Gastrocnemius medialis (tissue), 4 donors: ENCODE measurements at regions not wholly inside any gene's neighbourhood (a gene's known extent, or its start where the extent isn't known, plus 50 kb on each side); places are given as distances from the start of the nearest gene placed in this dataset.

ENCODE experiments used
- POLR2A ChIP-seq, 2 donors: fragments of 450-650 bp; IDR thresholded peaks; one replicate each; pipeline ENCODE4 v1.6.1; 2017; ENCODE audit warnings: antibody characterized with exemption in 2 of 2, mild to moderate bottlenecking in 2 of 2, moderate library complexity in 2 of 2
- TF ChIP-seq, protein P1 (sequence below), 5 experiments: fragments of 450-650 bp in 3 of 5; fragments of 200-600 bp in 2 of 5; sonication (generic) in 2 of 5; IDR thresholded peaks in 4 of 5; conservative IDR thresholded peaks in 1 of 5; 1 replicate in 4 of 5; 2 replicates in 1 of 5; pipeline ENCODE4 v1.5.1; 2016 to 2019; ENCODE audit warnings: antibody characterized with exemption in 5 of 5, mild to moderate bottlenecking in 3 of 5, moderate library complexity in 3 of 5

DNA sequence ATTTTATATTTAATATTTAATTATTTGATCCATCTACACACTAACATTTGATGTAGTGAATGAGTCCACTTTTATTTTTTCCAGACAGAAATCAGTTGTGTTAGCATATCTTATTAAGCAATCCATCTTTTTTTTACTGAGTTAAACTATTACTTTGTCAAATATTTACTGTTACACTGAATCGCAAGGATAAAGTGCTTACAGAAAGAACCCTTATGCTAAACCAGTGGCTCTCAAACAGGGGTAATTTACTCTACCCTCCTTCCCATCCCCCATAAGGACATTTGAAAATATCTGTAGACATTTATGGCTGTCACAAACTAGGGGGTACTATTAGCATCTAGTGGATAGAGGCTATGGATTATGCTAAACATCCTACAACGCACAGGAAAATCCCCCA is 508.2 kb downstream of the C12orf50 start:
- TF ChIP-seq, protein P1, sequence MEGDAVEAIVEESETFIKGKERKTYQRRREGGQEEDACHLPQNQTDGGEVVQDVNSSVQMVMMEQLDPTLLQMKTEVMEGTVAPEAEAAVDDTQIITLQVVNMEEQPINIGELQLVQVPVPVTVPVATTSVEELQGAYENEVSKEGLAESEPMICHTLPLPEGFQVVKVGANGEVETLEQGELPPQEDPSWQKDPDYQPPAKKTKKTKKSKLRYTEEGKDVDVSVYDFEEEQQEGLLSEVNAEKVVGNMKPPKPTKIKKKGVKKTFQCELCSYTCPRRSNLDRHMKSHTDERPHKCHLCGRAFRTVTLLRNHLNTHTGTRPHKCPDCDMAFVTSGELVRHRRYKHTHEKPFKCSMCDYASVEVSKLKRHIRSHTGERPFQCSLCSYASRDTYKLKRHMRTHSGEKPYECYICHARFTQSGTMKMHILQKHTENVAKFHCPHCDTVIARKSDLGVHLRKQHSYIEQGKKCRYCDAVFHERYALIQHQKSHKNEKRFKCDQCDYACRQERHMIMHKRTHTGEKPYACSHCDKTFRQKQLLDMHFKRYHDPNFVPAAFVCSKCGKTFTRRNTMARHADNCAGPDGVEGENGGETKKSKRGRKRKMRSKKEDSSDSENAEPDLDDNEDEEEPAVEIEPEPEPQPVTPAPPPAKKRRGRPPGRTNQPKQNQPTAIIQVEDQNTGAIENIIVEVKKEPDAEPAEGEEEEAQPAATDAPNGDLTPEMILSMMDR (IDR thresholded peaks at IDR 0.05 in 4 of 5, conservative IDR thresholded peaks at IDR 0.05 in 1 of 5) = no peak
- no peak for TF ChIP-seq POLR2A (IDR thresholded peaks at IDR 0.05)
